ENCODE measurements at regions not wholly inside any gene's neighbourhood (a gene's known extent, or its start where the extent isn't known, plus 50 kb on each side); places are given as distances from the start of the nearest gene placed in this dataset.

DNA sequence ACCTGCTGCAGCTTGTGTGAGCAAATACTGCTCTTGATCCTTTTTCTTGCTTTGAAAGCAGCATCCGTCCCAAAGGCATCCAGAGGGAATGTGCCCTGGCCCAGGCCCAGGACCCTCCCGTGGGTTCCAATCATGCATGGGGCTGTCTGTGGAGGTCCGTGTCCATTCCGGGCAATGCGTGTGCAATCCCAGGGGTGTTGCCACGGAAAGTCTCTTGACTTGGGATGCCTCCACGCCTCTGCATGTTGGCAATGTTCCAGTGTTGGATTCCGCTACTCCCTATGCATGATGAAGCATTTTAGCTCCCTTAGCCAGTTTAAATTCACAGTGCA lies 105.7 kb downstream of the SNRPN start:
- WGBS (ENCODE audit: insufficient coverage, low coverage, missing lambda C conversion rate): 0% methylated on average over 8 of the region's 8 CpGs

More for the DNA sequence above, 105.7 kb downstream of the SNRPN start:
- H3K27me3 ChIP-seq (ENCODE audit: control insufficient read depth in 2 of 2, insufficient read depth in 2 of 2, low read length in 2 of 2): no peaks in the 10 kb centered on the region
- H3K9ac ChIP-seq (ENCODE audit: insufficient read depth in 1 of 2, low read depth in 2 of 2, low read length in 2 of 2): no peak overlapping the region
- H3K27ac ChIP-seq (ENCODE audit: extremely low read depth, low read depth, low read length): no peak overlapping the region
- ChIA-PET CTCF (ENCODE audit: low intra/inter-chr PET ratio) (no interaction called here), POLR2A (no interaction called here)
- ATAC-seq (no peak), DNase-seq (ENCODE audit: extremely low read depth in 1 of 4, low spot score in 3 of 4) (no peak), FAIRE-seq (no peak)
- H3K4me3 ChIP-seq: no peak overlapping the region
- no peak overlapping the region for H2AFZ ChIP-seq (ENCODE audit: low read depth, low read length)
- in situ Hi-C loops (cut with MboI): no loop called here
- TF ChIP-seq GTF2E2 (tag; IDR thresholded peaks at IDR 0.05) (no peak), ZNF449 (CRISPR knock-in tag; IDR thresholded peaks at IDR 0.05) (no peak), HDAC1 (IDR thresholded peaks at IDR 0.05) (no peak), ZBTB12 (CRISPR knock-in tag; IDR thresholded peaks at IDR 0.05) (no peak), ZNF12 (CRISPR knock-in tag; IDR thresholded peaks at IDR 0.05) (no peak), CREBBP (IDR thresholded peaks at IDR 0.05; ENCODE audit: low read depth, low read length) (no peak), ZNF217 (CRISPR knock-in tag; IDR thresholded peaks at IDR 0.05) (no peak), ETV5 (CRISPR knock-in tag; IDR thresholded peaks at IDR 0.05; ENCODE audit: low read depth) (no peak), SMARCA4 (IDR thresholded peaks at IDR 0.05) (no peak), ZNF561 (CRISPR knock-in tag; conservative IDR thresholded peaks at IDR 0.05) (no peak), STAG1 (CRISPR knock-in tag; IDR thresholded peaks at IDR 0.05; ENCODE audit: borderline replicate concordance) (no peak), FOXM1 (IDR thresholded peaks at IDR 0.05; ENCODE audit: low read depth) (no peak), FOXM1 (CRISPR knock-in tag; IDR thresholded peaks at IDR 0.05; ENCODE audit: low read depth) (no peak)
- TF ChIP-seq, protein P1, sequence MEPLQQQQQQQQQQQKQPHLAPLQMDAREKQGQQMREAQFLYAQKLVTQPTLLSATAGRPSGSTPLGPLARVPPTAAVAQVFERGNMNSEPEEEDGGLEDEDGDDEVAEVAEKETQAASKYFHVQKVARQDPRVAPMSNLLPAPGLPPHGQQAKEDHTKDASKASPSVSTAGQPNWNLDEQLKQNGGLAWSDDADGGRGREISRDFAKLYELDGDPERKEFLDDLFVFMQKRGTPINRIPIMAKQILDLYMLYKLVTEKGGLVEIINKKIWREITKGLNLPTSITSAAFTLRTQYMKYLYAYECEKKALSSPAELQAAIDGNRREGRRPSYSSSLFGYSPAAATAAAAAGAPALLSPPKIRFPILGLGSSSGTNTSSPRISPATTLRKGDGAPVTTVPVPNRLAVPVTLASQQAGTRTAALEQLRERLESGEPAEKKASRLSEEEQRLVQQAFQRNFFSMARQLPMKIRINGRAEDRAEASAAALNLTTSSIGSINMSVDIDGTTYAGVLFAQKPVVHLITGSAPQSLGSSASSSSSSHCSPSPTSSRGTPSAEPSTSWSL (CRISPR knock-in tag; IDR thresholded peaks at IDR 0.05; ENCODE audit: borderline replicate concordance): no peak
- TF ChIP-seq, protein P2, sequence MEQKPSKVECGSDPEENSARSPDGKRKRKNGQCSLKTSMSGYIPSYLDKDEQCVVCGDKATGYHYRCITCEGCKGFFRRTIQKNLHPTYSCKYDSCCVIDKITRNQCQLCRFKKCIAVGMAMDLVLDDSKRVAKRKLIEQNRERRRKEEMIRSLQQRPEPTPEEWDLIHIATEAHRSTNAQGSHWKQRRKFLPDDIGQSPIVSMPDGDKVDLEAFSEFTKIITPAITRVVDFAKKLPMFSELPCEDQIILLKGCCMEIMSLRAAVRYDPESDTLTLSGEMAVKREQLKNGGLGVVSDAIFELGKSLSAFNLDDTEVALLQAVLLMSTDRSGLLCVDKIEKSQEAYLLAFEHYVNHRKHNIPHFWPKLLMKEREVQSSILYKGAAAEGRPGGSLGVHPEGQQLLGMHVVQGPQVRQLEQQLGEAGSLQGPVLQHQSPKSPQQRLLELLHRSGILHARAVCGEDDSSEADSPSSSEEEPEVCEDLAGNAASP (IDR thresholded peaks at IDR 0.05): no peak
- H4K20me1 ChIP-seq (replicated peaks; ENCODE audit: control insufficient read depth, insufficient read depth, low read length): no peaks in the 10 kb centered on the region
- H3K4me2 ChIP-seq (ENCODE audit: insufficient read depth, low read length): no peak overlapping the region
- no peaks in the 10 kb centered on the region for H3K9me1 ChIP-seq (ENCODE audit: control insufficient read depth, insufficient read depth, low read length)
- BruUV-seq (replicated peaks): no TSS peak
- H3K36me3 ChIP-seq (ENCODE audit: control insufficient read depth, insufficient read depth, low read length): no peaks in the 10 kb centered on the region
- H3K79me2 ChIP-seq (ENCODE audit: control insufficient read depth, insufficient read depth, low read length): no peaks in the 10 kb centered on the region
- peaks cover 2% of the 10 kb centered on the region; the same call in 1 of the 2 replicates for H3K9me3 ChIP-seq (replicated peaks; ENCODE audit: control insufficient read depth, insufficient read depth, low read depth, low read length)
- intact Hi-C loops (cut with micrococcal nuclease): no loop called here
- no peaks in the 10 kb centered on the region for H3K4me1 ChIP-seq (replicated peaks in 1 of 2; ENCODE audit: control insufficient read depth in 2 of 2, insufficient read depth in 2 of 2, low read length in 2 of 2)
